ENCODE measurements at regions not wholly inside any gene's neighbourhood (a gene's known extent, or its start where the extent isn't known, plus 50 kb on each side); places are given as distances from the start of the nearest gene placed in this dataset.

DNA sequence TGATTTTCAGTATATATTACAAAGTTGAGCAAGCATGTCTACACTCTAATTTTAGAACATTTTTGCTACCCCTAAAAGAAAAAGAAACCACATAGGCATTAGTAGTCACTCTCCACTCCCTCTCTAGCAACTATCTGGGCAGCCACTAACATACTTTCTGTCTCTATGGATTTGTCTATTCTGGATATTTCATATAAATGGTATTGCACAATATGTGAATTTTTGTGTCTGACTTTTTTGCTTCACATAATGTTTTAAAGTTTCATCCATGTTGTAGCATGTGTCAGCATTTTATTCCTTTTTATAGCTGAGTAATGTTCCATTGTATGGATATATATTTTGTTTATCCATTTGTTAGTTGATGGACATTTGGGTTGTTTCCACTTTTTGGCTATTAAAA is 232.5 kb upstream of the CTAGE1 start:
- TF ChIP-seq EP300 (IDR thresholded peaks at IDR 0.05) = no peak
- TF ChIP-seq POLR2A (IDR thresholded peaks at IDR 0.05) = no peak
- no peak for TF ChIP-seq CTCF (IDR thresholded peaks at IDR 0.05)
- TF ChIP-seq POLR2AphosphoS5 (IDR thresholded peaks at IDR 0.05) = no peak

Measured in suprapubic skin (tissue), 4 donors.